Esophagus squamous epithelium (tissue), 5 donors: ENCODE measurements at regions not wholly inside any gene's neighbourhood (a gene's known extent, or its start where the extent isn't known, plus 50 kb on each side); places are given as distances from the start of the nearest gene placed in this dataset.

Experiments used
- DNase-seq: peaks from one replicate; lab custom pipeline; 2025; lab: John Stamatoyannopoulos, UW
- H3K27ac ChIP-seq, 4 donors: fragments of 200-600 bp; sonication (generic); one replicate each; pipeline ENCODE4 v1.5.1; 2016 to 2019; ENCODE audit warnings: mild to moderate bottlenecking in 1 of 4
- H3K27me3 ChIP-seq, 4 donors: fragments of 200-600 bp; sonication (generic); 1 replicate in 3 of 4; 2 replicates in 1 of 4; pipeline versions ENCODE4 v1.5.1 to v1.6.0; 2017 to 2021; ENCODE audit warnings: antibody characterized with exemption in 1 of 4
- H3K36me3 ChIP-seq, 3 donors: fragments of 200-600 bp; sonication (generic); one replicate each; pipeline ENCODE4 v1.5.1; 2016 to 2019
- H3K4me1 ChIP-seq, 3 donors: fragments of 200-600 bp; sonication (generic); one replicate each; pipeline ENCODE4 v1.5.1; 2017 to 2019
- H3K4me3 ChIP-seq, 4 donors: fragments of 200-600 bp; sonication (generic); 1 replicate in 3 of 4; 2 replicates in 1 of 4; pipeline ENCODE4 v1.5.1; 2016 to 2019; ENCODE audit warnings: mild to moderate bottlenecking in 2 of 4, moderate library complexity in 1 of 4
- H3K9me3 ChIP-seq, 3 donors: fragments of 200-600 bp; sonication (generic); one replicate each; pipeline ENCODE4 v1.5.1; 2016 to 2019
- POLR2A ChIP-seq, 4 donors: fragments of 450-650 bp; IDR thresholded peaks; one replicate each; pipeline ENCODE4 v1.6.1; 2017; ENCODE audit warnings: antibody characterized with exemption in 4 of 4, mild to moderate bottlenecking in 4 of 4, moderate library complexity in 3 of 4
- WGBS, 2 donors: methylation state at CpG; one replicate each; pipeline ENCODE4 v1.1.5; 2018; 5-methylcytosine and 5-hydroxymethylcytosine counted together
- intact Hi-C: fragments of 100-400 bp; cut with DNase I; formaldehyde crosslinking; loops from one replicate; pipeline ENCODE4 v1.15.0; 2022
- TF ChIP-seq, protein P1 (sequence below), 6 experiments: fragments of 450-650 bp in 4 of 6; fragments of 200-600 bp in 2 of 6; sonication (generic) in 2 of 6; IDR thresholded peaks; one replicate each; pipeline ENCODE4 v1.5.1; 2016 to 2019; ENCODE audit warnings: antibody characterized with exemption in 6 of 6, mild to moderate bottlenecking in 4 of 6, moderate library complexity in 4 of 6
- donor health status: DM: yes; HTN: yes; CAD: no.

DNA sequence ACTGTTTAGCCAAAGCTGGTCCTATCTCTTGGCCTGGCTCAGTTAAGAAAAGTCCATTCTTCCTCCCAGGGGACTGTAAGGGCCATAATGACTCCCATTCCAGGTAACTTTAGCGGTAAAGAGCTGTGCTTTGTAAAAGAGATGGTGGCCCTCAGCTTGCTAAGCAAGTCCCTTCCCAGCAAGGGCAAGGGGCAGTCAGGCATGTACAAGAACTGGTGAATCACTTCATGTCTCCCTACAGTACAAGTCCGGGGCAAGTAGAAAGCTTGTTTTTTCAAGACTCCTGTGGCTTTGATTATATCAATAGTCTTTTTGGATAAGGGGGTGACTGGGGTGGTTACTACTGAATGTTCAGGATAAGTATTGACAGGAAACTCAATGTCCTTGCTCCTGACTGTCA is 88.9 kb downstream of the SLC25A15 start:
- no peak overlapping the region for H3K27ac ChIP-seq
- TF ChIP-seq, protein P1, sequence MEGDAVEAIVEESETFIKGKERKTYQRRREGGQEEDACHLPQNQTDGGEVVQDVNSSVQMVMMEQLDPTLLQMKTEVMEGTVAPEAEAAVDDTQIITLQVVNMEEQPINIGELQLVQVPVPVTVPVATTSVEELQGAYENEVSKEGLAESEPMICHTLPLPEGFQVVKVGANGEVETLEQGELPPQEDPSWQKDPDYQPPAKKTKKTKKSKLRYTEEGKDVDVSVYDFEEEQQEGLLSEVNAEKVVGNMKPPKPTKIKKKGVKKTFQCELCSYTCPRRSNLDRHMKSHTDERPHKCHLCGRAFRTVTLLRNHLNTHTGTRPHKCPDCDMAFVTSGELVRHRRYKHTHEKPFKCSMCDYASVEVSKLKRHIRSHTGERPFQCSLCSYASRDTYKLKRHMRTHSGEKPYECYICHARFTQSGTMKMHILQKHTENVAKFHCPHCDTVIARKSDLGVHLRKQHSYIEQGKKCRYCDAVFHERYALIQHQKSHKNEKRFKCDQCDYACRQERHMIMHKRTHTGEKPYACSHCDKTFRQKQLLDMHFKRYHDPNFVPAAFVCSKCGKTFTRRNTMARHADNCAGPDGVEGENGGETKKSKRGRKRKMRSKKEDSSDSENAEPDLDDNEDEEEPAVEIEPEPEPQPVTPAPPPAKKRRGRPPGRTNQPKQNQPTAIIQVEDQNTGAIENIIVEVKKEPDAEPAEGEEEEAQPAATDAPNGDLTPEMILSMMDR (IDR thresholded peaks at IDR 0.05): no peak
- TF ChIP-seq POLR2A (IDR thresholded peaks at IDR 0.05): no peak
- whole genome bisulfite sequencing, 2 donors: 38 to 83% methylated on average over 1 to 2 of the region's 2 CpGs
- peaks cover 0 to 55% (median 26%) of the 10 kb centered on the region in 3 donors for H3K9me3 ChIP-seq
- no peak for DNase-seq
- H3K4me1 ChIP-seq: no peaks in the 10 kb centered on the region
- H3K4me3 ChIP-seq: no peak overlapping the region
- H3K27me3 ChIP-seq: no peaks in the 10 kb centered on the region
- peaks cover 0 to 71% (median 0%) of the 10 kb centered on the region in 3 donors for H3K36me3 ChIP-seq
- intact Hi-C loops: no loop called here

DNA sequence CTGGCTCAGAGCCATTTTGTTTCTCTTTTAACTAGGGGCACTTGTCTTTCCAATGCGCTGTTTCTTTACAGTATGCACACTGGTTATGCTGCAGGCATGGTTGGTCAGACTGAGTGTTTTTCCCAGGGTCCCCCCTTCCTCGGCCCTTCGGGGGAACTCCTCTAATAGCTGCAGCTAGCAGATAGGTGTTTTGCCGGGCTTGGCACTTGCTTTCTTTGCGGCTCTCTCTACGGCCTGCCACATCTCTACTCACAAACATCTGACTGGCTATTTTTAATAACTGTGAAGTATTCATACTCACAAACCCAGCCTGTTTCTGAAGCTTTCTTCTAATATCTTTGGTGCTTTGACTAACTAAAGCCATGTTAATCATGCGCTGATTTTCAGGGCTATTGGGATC is 89.4 kb downstream of the SLC25A15 start:
- DNase-seq: no peak
- no peak overlapping the region for H3K27ac ChIP-seq
- H3K27me3 ChIP-seq: no peaks in the 10 kb centered on the region
- WGBS, 2 donors: 81 to 93% methylated on average over 6 to 7 of the region's 7 CpGs
- H3K9me3 ChIP-seq: peaks cover 0 to 50% (median 21%) of the 10 kb centered on the region in 3 donors
- intact Hi-C loops: no loop called here
- H3K4me3 ChIP-seq: no peak overlapping the region
- TF ChIP-seq POLR2A (IDR thresholded peaks at IDR 0.05): no peak
- TF ChIP-seq, protein P1 (IDR thresholded peaks at IDR 0.05): no peak
- peaks cover 0 to 66% (median 0%) of the 10 kb centered on the region in 3 donors for H3K36me3 ChIP-seq
- H3K4me1 ChIP-seq: no peaks in the 10 kb centered on the region
